ENCODE measurements at regions not wholly inside any gene's neighbourhood (a gene's known extent, or its start where the extent isn't known, plus 50 kb on each side); places are given as distances from the start of the nearest gene placed in this dataset.

GRCh38 chr15:61344293-61344692 is 115.2 kb upstream of the RORA start:
- ATAC-seq (ENCODE audit: insufficient read depth, low FRiP score): no peak
- H3K27ac ChIP-seq (ENCODE audit: low read depth in 1 of 2, low read length in 1 of 2): no peak overlapping the region
- no peak overlapping the region for H3K9ac ChIP-seq (ENCODE audit: insufficient read depth in 1 of 2, low read length in 2 of 2)
- H3K4me1 ChIP-seq (ENCODE audit: control insufficient read depth in 5 of 5, insufficient read depth in 5 of 5, low read length in 5 of 5): no peaks in the 10 kb centered on the region
- DNase-seq: no peak
- WGBS, 2 donors: 86 to 91% methylated on average over 2 of the region's 2 CpGs
- H3K36me3 ChIP-seq (ENCODE audit: control insufficient read depth in 4 of 4, insufficient read depth in 4 of 4, low read length in 4 of 4): no peaks in the 10 kb centered on the region
- no peaks in the 10 kb centered on the region for H3K9me3 ChIP-seq (ENCODE audit: control insufficient read depth in 4 of 4, insufficient read depth in 3 of 4, low read length in 3 of 4)
- no peak for TF ChIP-seq CTCF (IDR thresholded peaks at IDR 0.05; ENCODE audit: control extremely low read depth, extremely low read depth)
- H3K27me3 ChIP-seq (ENCODE audit: control insufficient read depth in 3 of 3, insufficient read depth in 3 of 3, low read length in 2 of 3): no peaks in the 10 kb centered on the region
- H3K4me3 ChIP-seq: no peak overlapping the region

- ATAC-seq (ENCODE audit: insufficient read depth, low FRiP score) (no peak), DNase-seq (no peak)
- no peak for TF ChIP-seq CTCF (IDR thresholded peaks at IDR 0.05; ENCODE audit: control extremely low read depth, extremely low read depth)
- Histone ChIP-seq H3K27me3 (ENCODE audit: control insufficient read depth in 3 of 3, insufficient read depth in 3 of 3, low read length in 2 of 3) (no peaks in the 10 kb centered on the region), H3K27ac (ENCODE audit: low read depth in 1 of 2, low read length in 1 of 2) (no peak overlapping the region), H3K9ac (ENCODE audit: insufficient read depth in 1 of 2, low read length in 2 of 2) (no peak overlapping the region), H3K9me3 (ENCODE audit: control insufficient read depth in 4 of 4, insufficient read depth in 3 of 4, low read length in 3 of 4) (no peaks in the 10 kb centered on the region), H3K4me3 (no peak overlapping the region), H3K4me1 (ENCODE audit: control insufficient read depth in 5 of 5, insufficient read depth in 5 of 5, low read length in 5 of 5) (no peaks in the 10 kb centered on the region), H3K36me3 (ENCODE audit: control insufficient read depth in 4 of 4, insufficient read depth in 4 of 4, low read length in 4 of 4) (no peaks in the 10 kb centered on the region)
- 81 to 84% methylated on average over 2 of the region's 2 CpGs for WGBS, 2 donors
Observed at GRCh38 chr15:61342390-61342789, 113.3 kb upstream of the RORA start.

GRCh38 chr15:61339516-61339915 is 110.4 kb upstream of the RORA start:
- Histone ChIP-seq H3K36me3 (ENCODE audit: control insufficient read depth in 4 of 4, insufficient read depth in 4 of 4, low read length in 4 of 4) (no peaks in the 10 kb centered on the region), H3K4me3 (no peak overlapping the region), H3K9me3 (ENCODE audit: control insufficient read depth in 4 of 4, insufficient read depth in 3 of 4, low read length in 3 of 4) (peaks cover 0 to 8% (median 0%) of the 10 kb centered on the region in 4 donors), H3K4me1 (ENCODE audit: control insufficient read depth in 5 of 5, insufficient read depth in 5 of 5, low read length in 5 of 5) (no peaks in the 10 kb centered on the region), H3K9ac (ENCODE audit: insufficient read depth in 1 of 2, low read length in 2 of 2) (no peak overlapping the region), H3K27ac (ENCODE audit: low read depth in 1 of 2, low read length in 1 of 2) (no peak overlapping the region), H3K27me3 (ENCODE audit: control insufficient read depth in 3 of 3, insufficient read depth in 3 of 3, low read length in 2 of 3) (no peaks in the 10 kb centered on the region)
- DNase-seq (no peak), ATAC-seq (ENCODE audit: insufficient read depth, low FRiP score) (no peak)
- no peak for TF ChIP-seq CTCF (IDR thresholded peaks at IDR 0.05; ENCODE audit: control extremely low read depth, extremely low read depth)

GRCh38 chr15:61337541-61337940 is 108.4 kb upstream of the RORA start:
- no peaks in the 10 kb centered on the region for H3K27me3 ChIP-seq (ENCODE audit: control insufficient read depth in 3 of 3, insufficient read depth in 3 of 3, low read length in 2 of 3)
- no peak overlapping the region for H3K27ac ChIP-seq (ENCODE audit: low read depth in 1 of 2, low read length in 1 of 2)
- ATAC-seq (ENCODE audit: insufficient read depth, low FRiP score): no peak
- no peak for DNase-seq
- H3K4me1 ChIP-seq (ENCODE audit: control insufficient read depth in 5 of 5, insufficient read depth in 5 of 5, low read length in 5 of 5): no peaks in the 10 kb centered on the region
- H3K4me3 ChIP-seq: no peak overlapping the region
- WGBS, 2 donors: 81 to 83% methylated on average over 8 of the region's 8 CpGs
- no peaks in the 10 kb centered on the region for H3K36me3 ChIP-seq (ENCODE audit: control insufficient read depth in 4 of 4, insufficient read depth in 4 of 4, low read length in 4 of 4)
- H3K9me3 ChIP-seq (ENCODE audit: control insufficient read depth in 4 of 4, insufficient read depth in 3 of 4, low read length in 3 of 4): peaks cover 0 to 8% (median 0%) of the 10 kb centered on the region in 4 donors
- no peak for TF ChIP-seq CTCF (IDR thresholded peaks at IDR 0.05; ENCODE audit: control extremely low read depth, extremely low read depth)
- H3K9ac ChIP-seq (ENCODE audit: insufficient read depth in 1 of 2, low read length in 2 of 2): no peak overlapping the region

Data from lung (tissue), 11 donors.